H1 (cell line): ENCODE measurements at regions not wholly inside any gene's neighbourhood (a gene's known extent, or its start where the extent isn't known, plus 50 kb on each side); places are given as distances from the start of the nearest gene placed in this dataset.

Experiments used
- CTCF ChIA-PET: fragments of 300-600 bp; sonication (Branson Sonifier 250); formaldehyde crosslinking; loops from one replicate; lab custom pipeline; 2021; ENCODE audit not compliant: partially characterized antibody; lab: Charles Lee
- POLR2A ChIA-PET: fragments of 300-600 bp; sonication (Branson Sonifier 250); formaldehyde crosslinking; loops from one replicate; lab custom pipeline; 2021; ENCODE audit warnings: inconsistent platforms; ENCODE audit not compliant: partially characterized antibody; lab: Charles Lee
- DNase-seq, 2 experiments: peaks; one replicate each; pipeline versions ENCODE4 v3.0.0 to v3.0.0-alpha.2; 2010 to 2022; ENCODE audit warnings: low spot score in 2 of 2, low read depth in 1 of 2, mixed read lengths in 1 of 2
- FAIRE-seq: peaks from 2 replicates; lab custom pipeline; 2011; peaks lifted over from hg19 to GRCh38; lab: Jason Lieb, UNC
- H2AFZ ChIP-seq: 2 replicates; pipeline ENCODE4 v1.8.1; 2012; ENCODE audit warnings: low read length, inconsistent platforms
- H2AK5ac ChIP-seq: 2 replicates; pipeline ENCODE4 v1.6.1; 2013; ENCODE audit warnings: low read depth, low read length
- H2BK120ac ChIP-seq: replicated peaks from 2 replicates; pipeline ENCODE3; 2013; ENCODE audit warnings: low read depth, low read length, inconsistent platforms
- H2BK12ac ChIP-seq: 2 replicates; pipeline ENCODE4 v1.6.1; 2013; ENCODE audit warnings: low read depth, low read length
- H2BK15ac ChIP-seq: 2 replicates; pipeline ENCODE4 v1.6.1; 2013; ENCODE audit warnings: low read length
- H2BK20ac ChIP-seq: 2 replicates; pipeline ENCODE4 v1.6.1; 2013; ENCODE audit warnings: low read length
- H2BK5ac ChIP-seq: 2 replicates; pipeline ENCODE4 v1.6.1; 2013; ENCODE audit warnings: low read depth, low read length
- H3K14ac ChIP-seq: 2 replicates; pipeline ENCODE4 v1.6.1; 2013; ENCODE audit warnings: inconsistent platforms; ENCODE audit not compliant: insufficient read length
- H3K18ac ChIP-seq: 2 replicates; pipeline ENCODE4 v1.6.1; 2013; ENCODE audit warnings: low read length; ENCODE audit errors: extremely low read depth
- H3K23ac ChIP-seq: 2 replicates; pipeline ENCODE4 v1.6.1; 2013; ENCODE audit warnings: inconsistent platforms; ENCODE audit not compliant: insufficient read length
- H3K23me2 ChIP-seq: 2 replicates; pipeline ENCODE4 v1.6.1; 2013; ENCODE audit warnings: low read depth, low read length
- H3K27ac ChIP-seq: 2 replicates; pipeline ENCODE4 v1.6.1; 2011; ENCODE audit warnings: low read depth, low read length, inconsistent platforms
- H3K27me3 ChIP-seq, 4 experiments: replicated peaks in 1 of 4; 1 replicate in 1 of 4; 2 replicates in 3 of 4; pipeline versions ENCODE4 v1.6.1 to v1.8.1; 2011 to 2013; ENCODE audit warnings: low read length in 3 of 4, mild to moderate bottlenecking in 3 of 4, inconsistent platforms in 2 of 4, mixed read lengths in 2 of 4, moderate library complexity in 1 of 4; ENCODE audit not compliant: control insufficient read depth in 3 of 4, insufficient read depth in 3 of 4; ENCODE audit errors: extremely low read depth in 1 of 4
- H3K36me3 ChIP-seq, 4 experiments: 2 replicates each; pipeline versions ENCODE4 v1.6.1 to v1.8.1; 2011 to 2013; ENCODE audit warnings: mild to moderate bottlenecking in 4 of 4, low read length in 3 of 4, moderate library complexity in 2 of 4, control low read depth in 1 of 4, inconsistent platforms in 1 of 4; ENCODE audit not compliant: insufficient read depth in 4 of 4, control insufficient read depth in 2 of 4
- H3K4ac ChIP-seq: replicated peaks from 2 replicates; pipeline ENCODE3; 2013; ENCODE audit warnings: low read length, low read depth, mixed read lengths, inconsistent platforms; ENCODE audit not compliant: insufficient read length
- H3K4me1 ChIP-seq, 4 experiments: replicated peaks in 1 of 4; 1 replicate in 1 of 4; 2 replicates in 3 of 4; pipeline versions ENCODE4 v1.6.1 to v1.8.1; 2011 to 2013; ENCODE audit warnings: low read length in 3 of 4, inconsistent platforms in 2 of 4, mixed read lengths in 1 of 4; ENCODE audit not compliant: insufficient read depth in 4 of 4, control insufficient read depth in 3 of 4
- H3K4me2 ChIP-seq, 2 experiments: 2 replicates each; pipeline versions ENCODE4 v1.6.1 to v1.8.1; 2011 to 2013; ENCODE audit warnings: low read depth in 2 of 2, low read length in 2 of 2, control low read depth in 1 of 2, inconsistent platforms in 1 of 2, mild to moderate bottlenecking in 1 of 2; ENCODE audit not compliant: insufficient read depth in 1 of 2
- H3K4me3 ChIP-seq, 4 experiments: fragments of 200-600, 300-600 bp in 1 of 4; sonication (generic), shearing (Covaris generic), sonication (Bioruptor Twin) in 1 of 4; 2 replicates each; pipeline versions ENCODE4 v1.5.1 to v1.8.1; 2011 to 2016; ENCODE audit warnings: low read length in 4 of 4, low read depth in 3 of 4, control low read depth in 2 of 4, inconsistent platforms in 2 of 4, mild to moderate bottlenecking in 2 of 4, mixed read lengths in 1 of 4, moderate library complexity in 1 of 4; ENCODE audit not compliant: insufficient read depth in 2 of 4; ENCODE audit errors: extremely low read depth in 1 of 4
- H3K56ac ChIP-seq: replicated peaks from 2 replicates; pipeline ENCODE3; 2013; ENCODE audit warnings: low read depth, mild to moderate bottlenecking, mixed read lengths, low read length, inconsistent platforms; ENCODE audit not compliant: insufficient read length
- H3K79me1 ChIP-seq: 2 replicates; pipeline ENCODE4 v1.6.1; 2013; ENCODE audit warnings: low read depth, low read length, control low read depth
- H3K79me2 ChIP-seq, 2 experiments: 2 replicates each; pipeline versions ENCODE4 v1.6.1 to v1.8.1; 2012 to 2013; ENCODE audit warnings: low read length in 2 of 2, mild to moderate bottlenecking in 2 of 2, inconsistent platforms in 1 of 2; ENCODE audit not compliant: insufficient read depth in 2 of 2, control insufficient read depth in 1 of 2
- H3K9ac ChIP-seq, 4 experiments: replicated peaks in 1 of 4; 1 replicate in 1 of 4; 2 replicates in 3 of 4; pipeline versions ENCODE4 v1.6.1 to v1.8.1; 2011 to 2013; ENCODE audit warnings: low read depth in 3 of 4, low read length in 3 of 4, control low read depth in 2 of 4, mild to moderate bottlenecking in 2 of 4, moderate library complexity in 2 of 4, inconsistent platforms in 1 of 4; ENCODE audit errors: extremely low read depth in 1 of 4
- H3K9me3 ChIP-seq, 2 experiments: 2 replicates each; pipeline versions ENCODE4 v1.6.1 to v1.8.1; 2012 to 2013; ENCODE audit warnings: mild to moderate bottlenecking in 2 of 2, moderate library complexity in 2 of 2, control low read depth in 1 of 2, inconsistent platforms in 1 of 2, low read depth in 1 of 2, low read length in 1 of 2, mixed read lengths in 1 of 2; ENCODE audit not compliant: insufficient read depth in 2 of 2
- H4K20me1 ChIP-seq, 2 experiments: replicated peaks in 1 of 2; 2 replicates each; pipeline versions ENCODE3 to v1.8.1; 2011 to 2013; ENCODE audit warnings: inconsistent platforms in 2 of 2, low read length in 2 of 2, mild to moderate bottlenecking in 1 of 2; ENCODE audit not compliant: insufficient read depth in 2 of 2, control insufficient read depth in 1 of 2
- H4K5ac ChIP-seq: 2 replicates; pipeline ENCODE4 v1.6.1; 2013; ENCODE audit warnings: low read length, low read depth, mixed read lengths, inconsistent platforms; ENCODE audit not compliant: insufficient read length
- H4K8ac ChIP-seq: 2 replicates; pipeline ENCODE4 v1.8.0; 2013; ENCODE audit warnings: mild to moderate bottlenecking, moderate library complexity, low read length, inconsistent platforms; ENCODE audit not compliant: insufficient read depth; ENCODE audit errors: extremely low read depth
- H4K91ac ChIP-seq: replicated peaks from 2 replicates; pipeline ENCODE3; 2013; ENCODE audit warnings: low read length, mixed read lengths, inconsistent platforms; ENCODE audit not compliant: insufficient read length
- BCL11A ChIP-seq, 2 experiments: IDR thresholded peaks; one replicate each; pipeline ENCODE4 v1.6.1; 2011; ENCODE audit warnings: low read depth in 2 of 2, low read length in 2 of 2, mild to moderate bottlenecking in 2 of 2
- whole genome bisulfite sequencing, 2 experiments: shearing (Covaris generic) in 1 of 2; methylation state at CpG; one replicate each; pipeline versions ENCODE4 v1.1.6 to v1.1.7; 2013 to 2015; ENCODE audit warnings: low lambda C conversion rate in 2 of 2, mixed read lengths in 2 of 2, inconsistent platforms in 1 of 2, low coverage in 1 of 2, missing lambda C conversion rate in 1 of 2; ENCODE audit not compliant: insufficient replicate concordance in 2 of 2, insufficient coverage in 1 of 2, insufficient read length in 1 of 2; ENCODE audit errors: extremely low coverage in 1 of 2, missing lambda C conversion rate in 1 of 2; 5-methylcytosine and 5-hydroxymethylcytosine counted together
- TF ChIP-seq, protein P1 (sequence below): IDR thresholded peaks from 2 replicates; pipeline ENCODE4 v1.6.1; 2012; ENCODE audit warnings: low read length, inconsistent platforms

DNA sequence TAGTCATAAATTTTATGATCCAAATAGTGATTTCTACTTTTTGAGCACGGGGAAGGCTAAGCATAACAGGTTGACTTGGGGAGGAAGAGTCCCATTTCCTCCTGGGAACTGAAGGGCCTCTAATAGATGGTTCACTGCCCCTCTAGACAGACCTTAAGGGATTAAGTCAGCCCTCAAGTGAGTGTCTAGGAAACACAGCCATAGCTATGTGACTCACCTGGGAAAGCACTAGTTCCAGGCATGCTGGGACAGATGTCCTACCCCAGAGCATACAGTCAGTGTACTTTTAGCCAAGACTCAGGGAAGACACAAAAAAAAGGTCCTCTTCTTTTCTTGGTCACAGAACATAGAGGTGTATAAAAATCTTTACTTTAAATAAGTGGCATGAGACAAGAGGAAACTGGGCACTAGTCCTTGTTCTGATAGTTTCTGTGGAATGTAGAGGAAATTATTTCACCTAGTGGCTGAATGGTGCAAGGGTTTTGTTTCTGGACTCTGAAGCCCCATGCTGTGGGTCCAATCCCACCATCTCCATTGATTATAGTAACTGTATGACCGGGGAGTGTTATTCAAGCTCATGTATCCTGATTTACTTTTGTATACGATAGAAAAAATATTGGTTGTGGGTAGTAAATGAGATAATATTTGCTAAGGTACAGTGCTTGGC is 86.0 kb downstream of the NREP start:
- WGBS, 2 experiments: 55% methylated on average over 3 of the region's 3 CpGs; no CpG with 5 or more reads in 1 of the 2 experiments
- DNase-seq (no peak), FAIRE-seq (no peak)
- H3K36me3 ChIP-seq: no peaks in the 10 kb centered on the region
- H3K23ac ChIP-seq: no peak overlapping the region
- H3K27ac ChIP-seq: no peak overlapping the region
- no peaks in the 10 kb centered on the region for H3K79me2 ChIP-seq
- no peak overlapping the region for H3K4ac ChIP-seq
- H2BK12ac ChIP-seq: no peak overlapping the region
- no peak overlapping the region for H2BK120ac ChIP-seq
- H3K14ac ChIP-seq: no peak overlapping the region
- no peaks in the 10 kb centered on the region for H4K20me1 ChIP-seq
- no peak overlapping the region for H2BK20ac ChIP-seq
- H3K27me3 ChIP-seq: no peaks in the 10 kb centered on the region
- H3K18ac ChIP-seq: no peak overlapping the region
- H2BK15ac ChIP-seq: no peak overlapping the region
- H3K9ac ChIP-seq: no peak overlapping the region
- no peaks in the 10 kb centered on the region for H3K79me1 ChIP-seq
- H3K4me2 ChIP-seq: no peak overlapping the region
- H3K4me1 ChIP-seq: peaks cover 0 to 5% (median 3%) of the 10 kb centered on the region in 4 experiments; a peak in 2 of 7 replicates
- no peak overlapping the region for H3K4me3 ChIP-seq
- H4K8ac ChIP-seq: no peak overlapping the region
- ChIA-PET CTCF (interaction anchor here (0.6 to 1.5 kb wide), 8 partner anchors 12 to 1005 kb away, joined by 3 to 6 read pairs (median 3); no protein-coding TSS in a partner anchor), POLR2A (interaction anchor here (1.4 kb wide), 1 partner anchor 10 kb away, joined by 5 read pairs; no protein-coding TSS in a partner anchor)
- TF ChIP-seq, protein P1, sequence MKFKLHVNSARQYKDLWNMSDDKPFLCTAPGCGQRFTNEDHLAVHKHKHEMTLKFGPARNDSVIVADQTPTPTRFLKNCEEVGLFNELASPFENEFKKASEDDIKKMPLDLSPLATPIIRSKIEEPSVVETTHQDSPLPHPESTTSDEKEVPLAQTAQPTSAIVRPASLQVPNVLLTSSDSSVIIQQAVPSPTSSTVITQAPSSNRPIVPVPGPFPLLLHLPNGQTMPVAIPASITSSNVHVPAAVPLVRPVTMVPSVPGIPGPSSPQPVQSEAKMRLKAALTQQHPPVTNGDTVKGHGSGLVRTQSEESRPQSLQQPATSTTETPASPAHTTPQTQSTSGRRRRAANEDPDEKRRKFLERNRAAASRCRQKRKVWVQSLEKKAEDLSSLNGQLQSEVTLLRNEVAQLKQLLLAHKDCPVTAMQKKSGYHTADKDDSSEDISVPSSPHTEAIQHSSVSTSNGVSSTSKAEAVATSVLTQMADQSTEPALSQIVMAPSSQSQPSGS: no peak
- no peak for TF ChIP-seq BCL11A (IDR thresholded peaks at IDR 0.05; ENCODE audit: low read depth in 2 of 2, low read length in 2 of 2)
- no peaks in the 10 kb centered on the region for H3K9me3 ChIP-seq
- no peak overlapping the region for H2BK5ac ChIP-seq
- no peak overlapping the region for H2AK5ac ChIP-seq
- H4K5ac ChIP-seq: no peak overlapping the region
- H3K56ac ChIP-seq: no peak overlapping the region
- no peak overlapping the region for H2AFZ ChIP-seq
- H3K23me2 ChIP-seq: no peaks in the 10 kb centered on the region
- H4K91ac ChIP-seq: no peak overlapping the region
